ENCODE measurements at regions not wholly inside any gene's neighbourhood (a gene's known extent, or its start where the extent isn't known, plus 50 kb on each side); places are given as distances from the start of the nearest gene placed in this dataset.

GRCh38 chr15:96264801-96265515, 65.5 kb upstream of the NR2F2 start:
- no peak for DNase-seq

GRCh38 chr15:96266456-96266855, 64.0 kb upstream of the NR2F2 start:
- DNase-seq, result no peak

GRCh38 chr15:96267463-96267862, 63.0 kb upstream of the NR2F2 start:
- no peak for DNase-seq

- no peak for DNase-seq
Measured at GRCh38 chr15:96268442-96269204, 61.9 kb upstream of the NR2F2 start.

- no peak for DNase-seq
Measured at GRCh38 chr15:96270581-96271172, 59.8 kb upstream of the NR2F2 start.

GRCh38 chr15:96272427-96272826, 58.1 kb upstream of the NR2F2 start:
- no peak for DNase-seq

- DNase-seq, result no peak
Measured at GRCh38 chr15:96273317-96274086, 57.0 kb upstream of the NR2F2 start.

GRCh38 chr15:96274087-96274440, 56.4 kb upstream of the NR2F2 start:
- DNase-seq, result no peak

GRCh38 chr15:96274698-96275097, 55.8 kb upstream of the NR2F2 start:
- DNase-seq, result no peak

GRCh38 chr15:96276438-96277210, 53.9 kb upstream of the NR2F2 start:
- no peak for DNase-seq
